HL-60 (cell line): ENCODE measurements at regions not wholly inside any gene's neighbourhood (a gene's known extent, or its start where the extent isn't known, plus 50 kb on each side); places are given as distances from the start of the nearest gene placed in this dataset.

ENCODE experiments used
- DNase-seq, 2 experiments: peaks; one replicate each; pipeline ENCODE4 v3.0.0-alpha.2; 2010 to 2020; ENCODE audit warnings: low read depth in 1 of 2, low spot score in 1 of 2
- H3K27ac ChIP-seq: fragments of 250-450 bp; sonication (Bioruptor Pico); replicated peaks from 2 replicates; pipeline ENCODE4 v1.5.1; 2020; ENCODE audit warnings: mild to moderate bottlenecking, moderate library complexity
- H3K27me3 ChIP-seq: fragments of 250-450 bp; sonication (Bioruptor Pico); 2 replicates; pipeline ENCODE4 v1.5.1; 2021; ENCODE audit warnings: mild to moderate bottlenecking, moderate library complexity; ENCODE audit not compliant: insufficient read depth, poor library complexity, severe bottlenecking
- H3K4me3 ChIP-seq: replicated peaks from 2 replicates; pipeline ENCODE4 v1.5.1; 2011; ENCODE audit warnings: mild to moderate bottlenecking, control low read depth, low read length; ENCODE audit not compliant: insufficient read depth
- GABPA ChIP-seq: IDR thresholded peaks from 2 replicates; pipeline ENCODE4 v1.6.1; 2012; ENCODE audit warnings: low read depth
- POLR2AphosphoS5 ChIP-seq: IDR thresholded peaks from 2 replicates; pipeline ENCODE4 v1.6.1; 2012; ENCODE audit warnings: low read depth
- SPI1 ChIP-seq: IDR thresholded peaks from 2 replicates; pipeline ENCODE4 v1.6.1; 2012; ENCODE audit warnings: low read depth, mild to moderate bottlenecking, borderline replicate concordance
- TF ChIP-seq, protein P1 (sequence below): IDR thresholded peaks from one replicate; pipeline ENCODE4 v1.5.1; 2011; ENCODE audit warnings: low read length, control low read depth, inconsistent platforms; ENCODE audit not compliant: insufficient read depth
- TF ChIP-seq, protein P2 (sequence below): IDR thresholded peaks from 2 replicates; pipeline ENCODE4 v1.6.1; 2012; ENCODE audit warnings: low read depth; ENCODE audit not compliant: insufficient replicate concordance

DNA sequence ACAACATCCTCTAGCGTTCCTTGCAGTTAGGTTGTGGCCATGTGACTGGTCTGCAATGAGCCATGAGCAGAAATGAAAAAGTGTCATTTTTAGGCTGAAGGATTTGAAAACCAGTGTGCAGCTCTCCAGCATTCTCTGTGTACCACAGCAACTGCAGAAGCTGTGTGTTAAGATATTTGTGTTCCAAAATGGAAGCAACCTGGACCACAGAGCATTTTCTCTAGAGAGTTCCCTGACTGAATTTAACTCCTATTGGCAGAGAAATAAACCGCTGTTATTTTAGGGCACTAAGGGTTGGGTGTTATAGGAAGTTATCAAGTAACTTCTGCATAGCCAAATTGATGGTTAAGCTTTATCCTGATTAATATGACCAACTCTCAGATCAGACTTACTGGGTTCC lies 257.2 kb upstream of the THUMPD2 start:
- H3K4me3 ChIP-seq = no peak overlapping the region
- peak overlapping the region; percentile 52 for H3K27ac ChIP-seq
- TF ChIP-seq POLR2AphosphoS5 (no peak), SPI1 (no peak), GABPA (no peak)
- TF ChIP-seq, protein P1, sequence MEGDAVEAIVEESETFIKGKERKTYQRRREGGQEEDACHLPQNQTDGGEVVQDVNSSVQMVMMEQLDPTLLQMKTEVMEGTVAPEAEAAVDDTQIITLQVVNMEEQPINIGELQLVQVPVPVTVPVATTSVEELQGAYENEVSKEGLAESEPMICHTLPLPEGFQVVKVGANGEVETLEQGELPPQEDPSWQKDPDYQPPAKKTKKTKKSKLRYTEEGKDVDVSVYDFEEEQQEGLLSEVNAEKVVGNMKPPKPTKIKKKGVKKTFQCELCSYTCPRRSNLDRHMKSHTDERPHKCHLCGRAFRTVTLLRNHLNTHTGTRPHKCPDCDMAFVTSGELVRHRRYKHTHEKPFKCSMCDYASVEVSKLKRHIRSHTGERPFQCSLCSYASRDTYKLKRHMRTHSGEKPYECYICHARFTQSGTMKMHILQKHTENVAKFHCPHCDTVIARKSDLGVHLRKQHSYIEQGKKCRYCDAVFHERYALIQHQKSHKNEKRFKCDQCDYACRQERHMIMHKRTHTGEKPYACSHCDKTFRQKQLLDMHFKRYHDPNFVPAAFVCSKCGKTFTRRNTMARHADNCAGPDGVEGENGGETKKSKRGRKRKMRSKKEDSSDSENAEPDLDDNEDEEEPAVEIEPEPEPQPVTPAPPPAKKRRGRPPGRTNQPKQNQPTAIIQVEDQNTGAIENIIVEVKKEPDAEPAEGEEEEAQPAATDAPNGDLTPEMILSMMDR = no peak
- TF ChIP-seq, protein P2, sequence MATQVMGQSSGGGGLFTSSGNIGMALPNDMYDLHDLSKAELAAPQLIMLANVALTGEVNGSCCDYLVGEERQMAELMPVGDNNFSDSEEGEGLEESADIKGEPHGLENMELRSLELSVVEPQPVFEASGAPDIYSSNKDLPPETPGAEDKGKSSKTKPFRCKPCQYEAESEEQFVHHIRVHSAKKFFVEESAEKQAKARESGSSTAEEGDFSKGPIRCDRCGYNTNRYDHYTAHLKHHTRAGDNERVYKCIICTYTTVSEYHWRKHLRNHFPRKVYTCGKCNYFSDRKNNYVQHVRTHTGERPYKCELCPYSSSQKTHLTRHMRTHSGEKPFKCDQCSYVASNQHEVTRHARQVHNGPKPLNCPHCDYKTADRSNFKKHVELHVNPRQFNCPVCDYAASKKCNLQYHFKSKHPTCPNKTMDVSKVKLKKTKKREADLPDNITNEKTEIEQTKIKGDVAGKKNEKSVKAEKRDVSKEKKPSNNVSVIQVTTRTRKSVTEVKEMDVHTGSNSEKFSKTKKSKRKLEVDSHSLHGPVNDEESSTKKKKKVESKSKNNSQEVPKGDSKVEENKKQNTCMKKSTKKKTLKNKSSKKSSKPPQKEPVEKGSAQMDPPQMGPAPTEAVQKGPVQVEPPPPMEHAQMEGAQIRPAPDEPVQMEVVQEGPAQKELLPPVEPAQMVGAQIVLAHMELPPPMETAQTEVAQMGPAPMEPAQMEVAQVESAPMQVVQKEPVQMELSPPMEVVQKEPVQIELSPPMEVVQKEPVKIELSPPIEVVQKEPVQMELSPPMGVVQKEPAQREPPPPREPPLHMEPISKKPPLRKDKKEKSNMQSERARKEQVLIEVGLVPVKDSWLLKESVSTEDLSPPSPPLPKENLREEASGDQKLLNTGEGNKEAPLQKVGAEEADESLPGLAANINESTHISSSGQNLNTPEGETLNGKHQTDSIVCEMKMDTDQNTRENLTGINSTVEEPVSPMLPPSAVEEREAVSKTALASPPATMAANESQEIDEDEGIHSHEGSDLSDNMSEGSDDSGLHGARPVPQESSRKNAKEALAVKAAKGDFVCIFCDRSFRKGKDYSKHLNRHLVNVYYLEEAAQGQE = no peak
- DNase-seq = no peak
- H3K27me3 ChIP-seq = no peaks in the 10 kb centered on the region

DNA sequence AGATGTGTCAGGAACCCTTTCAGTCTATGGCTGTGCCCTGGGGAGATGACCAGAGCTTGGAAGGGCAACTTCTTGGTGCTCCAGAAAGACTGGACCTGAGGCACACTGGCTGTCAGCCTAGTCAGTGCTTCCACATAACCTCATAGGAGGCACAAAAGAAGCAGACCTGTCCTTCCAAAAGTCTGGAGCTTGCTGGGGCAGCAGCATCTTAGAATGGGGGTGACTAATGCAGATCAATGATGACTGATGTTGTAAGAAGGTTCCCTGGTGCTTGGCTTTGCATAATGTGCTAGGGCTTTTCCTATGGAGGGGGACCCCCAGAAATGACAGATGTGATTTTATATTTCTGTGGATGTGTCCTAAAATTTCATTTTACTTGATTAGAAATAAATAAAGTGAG lies 255.7 kb upstream of the THUMPD2 start:
- no peak overlapping the region for H3K4me3 ChIP-seq
- H3K27me3 ChIP-seq = no peaks in the 10 kb centered on the region
- no peak overlapping the region for H3K27ac ChIP-seq
- no peak for DNase-seq
- no peak for TF ChIP-seq GABPA

DNA sequence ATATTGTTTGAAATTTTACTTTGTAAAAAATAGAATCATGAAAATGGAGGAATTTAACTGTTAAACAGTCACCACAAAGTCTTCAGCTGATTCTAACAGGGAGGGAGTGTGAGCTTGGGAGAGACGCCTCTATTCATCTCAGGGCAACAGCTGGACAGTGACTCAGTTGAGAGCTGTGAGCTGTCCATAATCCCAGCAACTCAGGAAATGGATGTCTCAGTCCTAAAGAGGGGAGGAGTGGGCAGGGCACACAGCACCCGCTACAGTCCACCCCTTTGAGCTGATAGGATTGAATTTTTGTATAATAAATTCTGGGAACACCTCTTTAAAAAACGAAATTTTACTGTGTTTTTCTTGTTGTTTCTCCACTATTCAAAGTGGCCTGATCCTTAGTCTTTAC lies 255.1 kb upstream of the THUMPD2 start:
- Histone ChIP-seq H3K27ac (no peak overlapping the region), H3K4me3 (no peak overlapping the region), H3K27me3 (no peaks in the 10 kb centered on the region)
- no peak for TF ChIP-seq SPI1
- TF ChIP-seq POLR2AphosphoS5 = no peak
- TF ChIP-seq, protein P2 = no peak
- TF ChIP-seq, protein P1 = no peak
- TF ChIP-seq GABPA = no peak
- DNase-seq = no peak

DNA sequence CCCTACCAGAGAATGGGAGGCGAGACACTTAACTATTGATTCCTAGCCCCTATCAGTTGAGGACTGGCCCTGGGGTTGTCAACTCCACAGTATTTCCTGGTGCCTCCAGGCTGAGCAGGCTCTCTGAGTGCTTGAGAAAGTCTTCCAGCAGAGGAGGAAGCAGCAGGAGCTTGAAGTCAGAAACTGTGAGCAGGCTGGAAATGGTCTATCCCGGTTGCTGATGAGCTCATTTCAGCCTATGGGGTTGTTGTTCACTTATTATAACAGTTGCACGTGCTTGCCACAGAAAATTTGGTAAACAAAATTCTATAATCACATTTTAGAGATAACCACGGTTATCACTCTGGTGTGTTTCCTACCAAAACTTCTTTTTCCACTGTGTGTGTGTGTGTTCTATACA lies 254.7 kb upstream of the THUMPD2 start:
- Histone ChIP-seq H3K27ac (no peak overlapping the region), H3K4me3 (no peak overlapping the region), H3K27me3 (no peaks in the 10 kb centered on the region)
- no peak for DNase-seq
- TF ChIP-seq, protein P2 = no peak
- TF ChIP-seq POLR2AphosphoS5 (no peak), GABPA (no peak), SPI1 (no peak)
- TF ChIP-seq, protein P1 = no peak
